CD4-positive, alpha-beta memory T cell (primary cell): ENCODE measurements at regions not wholly inside any gene's neighbourhood (a gene's known extent, or its start where the extent isn't known, plus 50 kb on each side); places are given as distances from the start of the nearest gene placed in this dataset.

Experiments used
- CTCF ChIA-PET: fragments of 350-600 bp; sonication (Branson Sonifier 250); formaldehyde crosslinking; loops from one replicate; lab custom pipeline; 2021; ENCODE audit warnings: inconsistent platforms; ENCODE audit not compliant: partially characterized antibody; lab: Charles Lee
- POLR2A ChIA-PET: fragments of 350-600 bp; sonication (Branson Sonifier 250); formaldehyde crosslinking; loops from one replicate; lab custom pipeline; 2021; ENCODE audit not compliant: partially characterized antibody; lab: Charles Lee
- DNase-seq, 5 donors: peaks; one replicate each; pipeline versions ENCODE4 v3.0.0 to v3.0.0-alpha.2; 2020 to 2022; ENCODE audit warnings: mixed read lengths in 1 of 5
- H3K27ac ChIP-seq: one replicate; pipeline ENCODE4 v1.7.0; 2013; ENCODE audit warnings: low read depth, low read length
- H3K27me3 ChIP-seq: 2 replicates; pipeline ENCODE4 v1.7.0; 2013; ENCODE audit warnings: mild to moderate bottlenecking, low read length, moderate library complexity; ENCODE audit not compliant: insufficient read depth
- H3K36me3 ChIP-seq: 2 replicates; pipeline ENCODE4 v1.7.0; 2013; ENCODE audit warnings: mild to moderate bottlenecking, low read length, moderate library complexity; ENCODE audit not compliant: insufficient read depth
- H3K4me1 ChIP-seq: 2 replicates; pipeline ENCODE4 v1.7.0; 2013; ENCODE audit warnings: mild to moderate bottlenecking, low read length, moderate library complexity; ENCODE audit not compliant: insufficient read depth
- H3K4me3 ChIP-seq, 2 donors: one replicate each; pipeline ENCODE4 v1.7.0; 2013; ENCODE audit warnings: low read length in 2 of 2, mild to moderate bottlenecking in 1 of 2
- H3K9me3 ChIP-seq, 2 donors: one replicate each; pipeline ENCODE4 v1.7.0; 2013; ENCODE audit warnings: low read length in 2 of 2, control low read depth in 1 of 2; ENCODE audit not compliant: control insufficient read depth in 1 of 2
- H3K27ac Mint-ChIP-seq, 7 donors: one replicate each; pipeline ENCODE4 v1.8.0; 2020 to 2021; ENCODE audit warnings: mixed read lengths in 7 of 7, mild to moderate bottlenecking in 6 of 7, inconsistent platforms in 3 of 7, moderate library complexity in 3 of 7
- H3K27me3 Mint-ChIP-seq, 2 donors: one replicate each; pipeline ENCODE4 v1.8.0; 2020 to 2021; ENCODE audit warnings: mixed read lengths in 2 of 2
- H3K36me3 Mint-ChIP-seq, 2 donors: one replicate each; pipeline ENCODE4 v1.8.0; 2020 to 2021; ENCODE audit warnings: mixed read lengths in 2 of 2, inconsistent platforms in 1 of 2, mild to moderate bottlenecking in 1 of 2
- H3K4me1 Mint-ChIP-seq, 4 donors: one replicate each; pipeline ENCODE4 v1.8.0; 2020 to 2021; ENCODE audit warnings: mixed read lengths in 4 of 4, mild to moderate bottlenecking in 1 of 4
- H3K4me3 Mint-ChIP-seq, 8 donors: one replicate each; pipeline ENCODE4 v1.8.0; 2020 to 2021; ENCODE audit warnings: mixed read lengths in 8 of 8, mild to moderate bottlenecking in 7 of 8, moderate library complexity in 6 of 8, inconsistent platforms in 3 of 8
- H3K9me3 Mint-ChIP-seq, 8 donors: one replicate each; pipeline ENCODE4 v1.8.0; 2020 to 2021; ENCODE audit warnings: mixed read lengths in 8 of 8, mild to moderate bottlenecking in 5 of 8, inconsistent platforms in 3 of 8, moderate library complexity in 1 of 8
- intact Hi-C: fragments of 100-400 bp; cut with micrococcal nuclease; formaldehyde crosslinking; loops from one replicate; pipeline ENCODE4 v1.15.1; 2023

DNA sequence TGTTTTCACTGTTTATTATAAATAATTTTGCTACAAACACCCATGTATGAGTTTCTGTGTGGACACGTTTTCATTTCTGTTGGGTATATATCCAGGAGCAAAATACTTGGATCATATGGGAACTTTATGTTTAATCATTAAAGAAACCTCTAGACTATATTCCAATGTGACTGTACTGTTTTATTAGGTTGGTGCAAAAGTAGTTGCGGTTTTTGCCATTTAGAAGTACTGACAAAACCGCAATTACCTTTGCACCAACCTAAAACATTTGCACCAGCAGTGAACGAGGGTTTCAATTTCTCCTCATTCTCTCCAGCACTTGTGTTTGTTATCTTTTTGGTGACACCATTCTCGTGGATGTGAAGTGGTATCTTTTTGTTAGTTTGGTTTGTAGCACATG is 565.0 kb downstream of the TRIML1 start:
- H3K27ac ChIP-seq: no peak overlapping the region
- no peak overlapping the region for H3K27ac Mint-ChIP-seq
- CTCF ChIA-PET: no interaction called here
- no peaks in the 10 kb centered on the region for H3K9me3 ChIP-seq
- no peaks in the 10 kb centered on the region for H3K36me3 Mint-ChIP-seq
- H3K4me3 Mint-ChIP-seq: no peak overlapping the region
- DNase-seq: no peak
- no peak overlapping the region for H3K4me3 ChIP-seq
- no peaks in the 10 kb centered on the region for H3K27me3 ChIP-seq
- H3K36me3 ChIP-seq: no peaks in the 10 kb centered on the region
- H3K9me3 Mint-ChIP-seq: peaks cover 0 to 22% (median 10%) of the 10 kb centered on the region in 8 donors
- H3K4me1 Mint-ChIP-seq: no peaks in the 10 kb centered on the region
- H3K27me3 Mint-ChIP-seq: no peaks in the 10 kb centered on the region
- POLR2A ChIA-PET: no interaction called here
- no peaks in the 10 kb centered on the region for H3K4me1 ChIP-seq
- intact Hi-C loops: no loop called here

DNA sequence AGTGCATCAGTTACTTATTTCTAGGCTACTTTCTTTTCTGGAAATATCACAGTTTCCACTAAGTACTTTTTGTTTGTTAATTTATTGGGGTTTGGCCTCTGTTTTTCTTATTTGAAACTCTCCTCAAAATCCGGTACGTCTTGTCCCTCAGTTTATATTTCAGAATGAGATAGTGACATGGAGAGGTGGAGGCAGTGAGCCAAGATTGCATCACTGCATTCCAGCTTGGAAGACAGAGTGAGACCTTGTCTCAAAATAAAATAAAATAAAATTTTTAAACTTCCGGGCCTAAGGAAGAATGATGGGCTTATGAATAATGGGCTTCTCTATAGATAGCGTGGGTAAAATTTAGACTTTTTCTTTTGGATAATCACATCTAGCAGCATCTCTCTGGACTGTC is 567.8 kb downstream of the TRIML1 start:
- Mint-ChIP-seq H3K36me3 (no peaks in the 10 kb centered on the region), H3K27ac (no peak overlapping the region), H3K4me3 (no peak overlapping the region), H3K4me1 (no peaks in the 10 kb centered on the region), H3K27me3 (no peaks in the 10 kb centered on the region), H3K9me3 (peaks cover 0 to 14% (median 10%) of the 10 kb centered on the region in 8 donors)
- intact Hi-C loops: no loop called here
- no peaks in the 10 kb centered on the region for H3K27me3 ChIP-seq
- ChIA-PET CTCF (no interaction called here), POLR2A (no interaction called here)
- H3K4me3 ChIP-seq: no peak overlapping the region
- H3K36me3 ChIP-seq: no peaks in the 10 kb centered on the region
- no peaks in the 10 kb centered on the region for H3K4me1 ChIP-seq
- DNase-seq: no peak
- H3K27ac ChIP-seq: no peak overlapping the region
- H3K9me3 ChIP-seq: no peaks in the 10 kb centered on the region

DNA sequence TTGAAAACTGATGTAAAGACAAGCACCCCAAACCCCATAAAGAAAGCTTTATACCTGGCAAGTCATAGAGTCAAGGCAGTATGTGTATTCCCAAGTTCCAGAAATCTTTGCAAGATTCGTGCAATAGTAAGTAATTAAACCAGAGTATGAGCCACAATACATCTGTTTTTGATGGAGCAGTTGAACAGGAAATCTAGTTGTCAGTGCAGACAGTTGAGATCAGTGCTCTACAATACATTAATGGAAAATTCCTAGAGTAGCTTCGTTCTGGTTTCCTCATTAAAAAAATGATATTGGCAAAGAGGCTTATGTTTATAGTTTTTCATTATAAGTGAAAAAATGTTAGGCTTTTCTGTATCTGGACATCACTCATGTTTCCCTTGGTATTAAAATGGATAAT is 575.3 kb downstream of the TRIML1 start:
- Histone ChIP-seq H3K4me3 (no peak overlapping the region), H3K27ac (no peak overlapping the region), H3K9me3 (no peaks in the 10 kb centered on the region), H3K4me1 (no peaks in the 10 kb centered on the region), H3K36me3 (no peaks in the 10 kb centered on the region), H3K27me3 (no peaks in the 10 kb centered on the region)
- H3K27ac Mint-ChIP-seq: no peak overlapping the region
- no peaks in the 10 kb centered on the region for H3K27me3 Mint-ChIP-seq
- no peak overlapping the region for H3K4me3 Mint-ChIP-seq
- DNase-seq: no peak
- ChIA-PET POLR2A (no interaction called here), CTCF (no interaction called here)
- H3K9me3 Mint-ChIP-seq: peaks cover 0 to 15% (median 5%) of the 10 kb centered on the region in 8 donors
- intact Hi-C loops: no loop called here
- no peaks in the 10 kb centered on the region for H3K36me3 Mint-ChIP-seq
- no peaks in the 10 kb centered on the region for H3K4me1 Mint-ChIP-seq

DNA sequence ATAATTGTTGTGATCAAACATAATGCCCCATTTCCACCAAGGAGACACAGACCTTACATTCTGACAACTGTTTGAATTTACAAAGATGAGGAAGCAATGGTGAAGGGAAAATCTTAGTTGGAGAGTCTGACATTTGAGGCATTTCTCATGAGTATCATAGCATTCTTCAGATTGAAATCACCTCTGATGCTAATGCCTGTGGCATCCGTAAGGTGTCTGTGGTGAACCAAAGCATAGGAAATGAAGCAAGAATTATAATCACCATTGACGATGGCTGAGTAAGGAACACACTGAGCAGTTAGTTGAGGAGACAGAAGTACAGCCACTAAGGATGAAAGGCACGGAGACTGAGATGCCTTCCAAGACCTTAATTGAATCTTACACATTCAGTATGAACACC is 575.7 kb downstream of the TRIML1 start:
- H3K4me3 Mint-ChIP-seq: no peak overlapping the region
- Histone ChIP-seq H3K9me3 (no peaks in the 10 kb centered on the region), H3K4me3 (no peak overlapping the region), H3K4me1 (no peaks in the 10 kb centered on the region), H3K27me3 (no peaks in the 10 kb centered on the region), H3K27ac (no peak overlapping the region), H3K36me3 (no peaks in the 10 kb centered on the region)
- ChIA-PET POLR2A (no interaction called here), CTCF (no interaction called here)
- DNase-seq: no peak
- H3K27ac Mint-ChIP-seq: no peak overlapping the region
- intact Hi-C loops: no loop called here
- no peaks in the 10 kb centered on the region for H3K36me3 Mint-ChIP-seq
- peaks cover 0 to 11% (median 5%) of the 10 kb centered on the region in 8 donors for H3K9me3 Mint-ChIP-seq
- H3K27me3 Mint-ChIP-seq: no peaks in the 10 kb centered on the region
- H3K4me1 Mint-ChIP-seq: no peaks in the 10 kb centered on the region

DNA sequence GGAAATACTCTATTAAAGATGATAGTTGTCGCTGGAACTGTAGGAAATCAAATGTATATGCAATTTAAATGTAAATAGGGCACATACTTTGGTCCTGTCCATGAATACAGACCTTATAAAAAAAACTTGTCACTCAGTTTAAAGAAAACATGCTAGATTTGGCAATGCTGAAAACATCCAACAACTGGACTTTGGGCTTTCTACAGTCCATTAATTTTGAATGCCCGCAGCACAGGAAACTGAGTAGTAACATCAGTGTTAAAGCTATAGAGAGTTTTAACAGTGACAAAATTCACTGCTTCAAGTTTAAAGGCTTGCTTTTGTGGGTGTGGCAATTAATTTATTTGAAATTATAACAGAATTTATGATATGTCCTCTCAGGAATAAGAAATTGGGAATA is 578.4 kb downstream of the TRIML1 start:
- ChIA-PET POLR2A (no interaction called here), CTCF (no interaction called here)
- DNase-seq: no peak

DNA sequence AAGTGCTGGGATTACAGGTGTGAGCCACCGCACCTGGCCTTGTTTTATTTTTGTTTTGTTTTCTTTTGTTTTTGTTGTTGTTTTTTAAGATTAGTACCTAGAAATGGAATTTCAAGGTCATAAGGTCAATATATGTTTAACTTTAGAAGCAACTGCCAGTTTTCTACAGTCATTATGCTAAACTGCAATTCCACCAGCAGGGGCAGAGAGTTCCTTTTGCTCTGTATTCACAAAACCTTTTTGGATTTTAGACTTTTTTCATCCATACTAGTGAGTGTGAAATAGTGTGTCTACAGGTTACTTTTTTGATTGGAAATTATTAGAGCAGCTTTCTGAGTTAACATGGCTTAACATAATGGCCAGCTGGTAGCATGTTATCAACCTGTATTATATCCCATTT is 580.6 kb downstream of the TRIML1 start:
- H3K36me3 ChIP-seq: no peaks in the 10 kb centered on the region
- DNase-seq: no peak
- intact Hi-C loops: no loop called here
- Mint-ChIP-seq H3K36me3 (no peaks in the 10 kb centered on the region), H3K4me3 (no peak overlapping the region), H3K4me1 (no peaks in the 10 kb centered on the region), H3K27me3 (no peaks in the 10 kb centered on the region), H3K9me3 (peaks cover 0 to 12% (median 8%) of the 10 kb centered on the region in 8 donors), H3K27ac (no peak overlapping the region)
- H3K27me3 ChIP-seq: no peaks in the 10 kb centered on the region
- H3K4me1 ChIP-seq: no peaks in the 10 kb centered on the region
- H3K9me3 ChIP-seq: no peaks in the 10 kb centered on the region
- POLR2A ChIA-PET: no interaction called here
- H3K4me3 ChIP-seq: no peak overlapping the region
- CTCF ChIA-PET: no interaction called here
- no peak overlapping the region for H3K27ac ChIP-seq

More for the DNA sequence above, 578.4 kb downstream of the TRIML1 start:
- Histone ChIP-seq H3K4me3 (no peak overlapping the region), H3K36me3 (no peaks in the 10 kb centered on the region), H3K9me3 (no peaks in the 10 kb centered on the region), H3K4me1 (no peaks in the 10 kb centered on the region), H3K27ac (no peak overlapping the region), H3K27me3 (no peaks in the 10 kb centered on the region)
- Mint-ChIP-seq H3K4me1 (no peaks in the 10 kb centered on the region), H3K27me3 (no peaks in the 10 kb centered on the region), H3K27ac (no peak overlapping the region), H3K4me3 (no peak overlapping the region), H3K36me3 (no peaks in the 10 kb centered on the region), H3K9me3 (peaks cover 0 to 16% (median 8%) of the 10 kb centered on the region in 8 donors)
- intact Hi-C loops: no loop called here

DNA sequence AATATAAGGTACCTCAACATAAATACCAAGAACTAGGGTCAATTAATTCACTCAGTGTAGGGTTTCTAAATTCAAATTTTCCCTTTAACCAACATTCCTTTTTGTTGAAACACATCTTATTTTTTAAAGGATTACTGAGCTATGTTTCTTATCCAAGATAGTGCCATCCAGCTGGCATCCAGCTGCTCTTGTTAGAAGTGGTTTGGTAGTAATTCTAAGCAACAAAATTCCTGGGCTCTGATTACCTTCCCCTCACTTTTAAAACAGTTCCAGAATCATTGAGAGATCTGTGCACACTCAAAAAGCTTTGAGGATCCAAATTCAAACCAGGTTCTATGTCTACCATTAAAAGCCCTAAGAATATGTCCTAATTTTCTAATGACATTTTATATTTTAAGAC is 583.7 kb downstream of the TRIML1 start:
- ChIA-PET POLR2A (no interaction called here), CTCF (no interaction called here)
- Mint-ChIP-seq H3K27ac (no peak overlapping the region), H3K9me3 (peaks cover 0 to 18% (median 7%) of the 10 kb centered on the region in 8 donors), H3K36me3 (no peaks in the 10 kb centered on the region), H3K4me1 (no peaks in the 10 kb centered on the region), H3K27me3 (no peaks in the 10 kb centered on the region), H3K4me3 (no peak overlapping the region)
- no peak for DNase-seq
- H3K27me3 ChIP-seq: no peaks in the 10 kb centered on the region
- no peak overlapping the region for H3K4me3 ChIP-seq
- H3K4me1 ChIP-seq: no peaks in the 10 kb centered on the region
- no peaks in the 10 kb centered on the region for H3K9me3 ChIP-seq
- H3K27ac ChIP-seq: no peak overlapping the region
- intact Hi-C loops: no loop called here
- no peaks in the 10 kb centered on the region for H3K36me3 ChIP-seq

DNA sequence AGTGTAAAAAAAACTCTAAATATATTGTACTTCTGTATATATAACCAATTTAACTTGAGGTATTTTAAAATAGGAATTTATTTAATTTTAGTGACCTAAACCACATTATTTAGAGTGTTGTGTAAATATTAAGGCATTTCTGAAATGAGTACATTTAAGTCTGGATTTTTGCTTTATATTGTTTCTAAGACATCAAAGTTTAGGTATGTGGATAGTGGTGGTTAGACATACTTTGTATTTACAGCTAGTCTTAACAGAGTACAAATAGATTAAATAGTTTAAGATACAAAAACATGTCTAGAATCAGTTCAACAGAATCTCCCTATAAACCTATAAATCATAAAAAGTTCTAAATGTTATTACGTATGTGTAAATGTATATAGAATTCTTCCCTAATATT is 588.5 kb downstream of the TRIML1 start:
- H3K27ac ChIP-seq: no peak overlapping the region
- no peaks in the 10 kb centered on the region for H3K36me3 ChIP-seq
- DNase-seq: no peak
- H3K4me1 ChIP-seq: no peaks in the 10 kb centered on the region
- Mint-ChIP-seq H3K27me3 (no peaks in the 10 kb centered on the region), H3K9me3 (peaks cover 0 to 26% (median 8%) of the 10 kb centered on the region in 8 donors), H3K36me3 (no peaks in the 10 kb centered on the region), H3K4me1 (no peaks in the 10 kb centered on the region), H3K27ac (no peak overlapping the region), H3K4me3 (no peak overlapping the region)
- H3K4me3 ChIP-seq: no peak overlapping the region
- H3K27me3 ChIP-seq: no peaks in the 10 kb centered on the region
- H3K9me3 ChIP-seq: peaks cover 0 to 3% of the 10 kb centered on the region in 2 donors
- ChIA-PET CTCF (no interaction called here), POLR2A (no interaction called here)
- intact Hi-C loops: no loop called here
